ENCODE measurements at regions not wholly inside any gene's neighbourhood (a gene's known extent, or its start where the extent isn't known, plus 50 kb on each side); places are given as distances from the start of the nearest gene placed in this dataset.

- TF ChIP-seq FOXK2 (IDR thresholded peaks at IDR 0.05) = no peak
- TF ChIP-seq SUZ12 (IDR thresholded peaks at IDR 0.05) = no peak
- TF ChIP-seq HDGF (IDR thresholded peaks at IDR 0.05; ENCODE audit: borderline replicate concordance) = no peak
- TF ChIP-seq FOXA1 (IDR thresholded peaks at IDR 0.05) = no peak
These were observed 116.1 kb upstream of the BNC2 start for GRCh38 chr9:16986556-16986955.

Measured in HEK293T (cell line).